K562 (cell line): ENCODE measurements at regions not wholly inside any gene's neighbourhood (a gene's known extent, or its start where the extent isn't known, plus 50 kb on each side); places are given as distances from the start of the nearest gene placed in this dataset.

Experiments used
- ATAC-seq: fragments of 200-7000 bp; cut with Tn5 transposase; 3 replicates; pipeline ENCODE4 v1.9.1; 2020; ENCODE audit warnings: moderate library complexity
- BruUV-seq: library from RNA; stranded (reverse); fragments of 400-500 nt; replicated peaks from 2 replicates; lab custom pipeline; 2021; lab: Mats Ljungman, UMichigan
- CTCF ChIA-PET: fragments of 300-600 bp; formaldehyde crosslinking; extraction: SDS; loops from one replicate; lab custom pipeline; 2021; ENCODE audit warnings: low intra/inter-chr PET ratio; lab: Yijun Ruan, JAX
- POLR2A ChIA-PET: fragments of 300-600, 350-650 bp; sonication (Branson Sonifier 250); formaldehyde crosslinking; extraction: SDS; loops from one replicate; lab custom pipeline; 2021; ENCODE audit warnings: antibody characterized with exemption, inconsistent platforms; lab: Yijun Ruan, JAX
- DNase-seq, 4 experiments: peaks; one replicate each; pipeline versions ENCODE4 v3.0.0 to v3.0.0-alpha.2; 2011 to 2018; ENCODE audit warnings: low spot score in 3 of 4, mixed read lengths in 3 of 4; ENCODE audit errors: extremely low read depth in 1 of 4
- FAIRE-seq: peaks from 2 replicates; lab custom pipeline; 2011; peaks lifted over from hg19 to GRCh38; lab: Jason Lieb, UNC
- H2AFZ ChIP-seq: 2 replicates; pipeline ENCODE4 v1.6.0; 2011; ENCODE audit warnings: low read depth, low read length, control low read depth, inconsistent platforms
- H3K27ac ChIP-seq: fragments of 200-600 bp; 3 replicates; pipeline ENCODE4 v1.8.0; 2011; ENCODE audit warnings: low read depth, mild to moderate bottlenecking, control low read depth, inconsistent platforms, low read length, moderate library complexity, mixed read lengths; ENCODE audit errors: extremely low read depth
- H3K27me3 ChIP-seq, 2 experiments: fragments of 300-600 bp in 1 of 2; 2 replicates in 1 of 2; 3 replicates in 1 of 2; pipeline versions ENCODE4 v1.6.0 to v1.8.0; 2011; ENCODE audit warnings: inconsistent platforms in 2 of 2, low read length in 2 of 2, mild to moderate bottlenecking in 1 of 2, mixed read lengths in 1 of 2, moderate library complexity in 1 of 2; ENCODE audit not compliant: control insufficient read depth in 2 of 2, insufficient read depth in 2 of 2
- H3K36me3 ChIP-seq: fragments of 300-600 bp; 3 replicates; pipeline ENCODE4 v1.8.0; 2011; ENCODE audit warnings: mild to moderate bottlenecking, low read length, inconsistent platforms; ENCODE audit not compliant: control insufficient read depth, insufficient read depth
- H3K4me1 ChIP-seq, 2 experiments: fragments of 200-600 bp in 1 of 2; replicated peaks in 1 of 2; 2 replicates in 1 of 2; 3 replicates in 1 of 2; pipeline versions ENCODE4 v1.5.1 to v1.8.0; 2011; ENCODE audit warnings: inconsistent platforms in 2 of 2, low read length in 2 of 2, mild to moderate bottlenecking in 1 of 2, mixed read lengths in 1 of 2, moderate library complexity in 1 of 2; ENCODE audit not compliant: control insufficient read depth in 2 of 2, insufficient read depth in 2 of 2
- H3K4me2 ChIP-seq: 2 replicates; pipeline ENCODE4 v1.6.1; 2011; ENCODE audit warnings: low read length, control low read depth, inconsistent platforms, mixed read lengths; ENCODE audit not compliant: insufficient read depth
- H3K4me3 ChIP-seq: fragments of 200-600 bp; sonication (generic), shearing (Covaris generic); 2 replicates; pipeline ENCODE4 v1.5.1; 2016; ENCODE audit warnings: control low read depth, inconsistent platforms
- H3K79me2 ChIP-seq: fragments of 200-600 bp; 3 replicates; pipeline ENCODE4 v1.8.0; 2011; ENCODE audit warnings: low read length, inconsistent platforms; ENCODE audit not compliant: control insufficient read depth, insufficient read depth
- H3K9ac ChIP-seq, 2 experiments: 2 replicates each; pipeline versions ENCODE4 v1.6.0 to v1.6.1; 2011; ENCODE audit warnings: low read depth in 2 of 2, low read length in 2 of 2, control low read depth in 1 of 2, inconsistent platforms in 1 of 2, mild to moderate bottlenecking in 1 of 2, mixed read lengths in 1 of 2; ENCODE audit not compliant: insufficient read depth in 1 of 2
- H3K9me1 ChIP-seq: one replicate; pipeline ENCODE4 v1.6.0; 2011; ENCODE audit warnings: inconsistent platforms, mild to moderate bottlenecking, low read length, moderate library complexity; ENCODE audit not compliant: control insufficient read depth, insufficient read depth
- H3K9me3 ChIP-seq: replicated peaks from 2 replicates; pipeline ENCODE4 v1.5.1; 2011; ENCODE audit warnings: low read depth, low read length, inconsistent platforms; ENCODE audit not compliant: control insufficient read depth, insufficient read depth
- H4K20me1 ChIP-seq: replicated peaks from 2 replicates; pipeline ENCODE4 v1.6.1; 2011; ENCODE audit warnings: low read length, inconsistent platforms, mixed read lengths; ENCODE audit not compliant: control insufficient read depth, insufficient read depth
- PKNOX1 ChIP-seq: fragments of 450-650 bp; IDR thresholded peaks from 2 replicates; pipeline ENCODE4 v1.6.1; 2016
- SMARCA5 ChIP-seq: fragments of 450-650 bp; IDR thresholded peaks from 2 replicates; pipeline ENCODE4 v1.6.1; 2016
- TCF7 ChIP-seq: sonication (generic); IDR thresholded peaks from 2 replicates; pipeline ENCODE4 v1.6.1; 2016; ENCODE audit warnings: antibody characterized with exemption, borderline replicate concordance
- WGBS: fragments of 100-300 bp; shearing (Covaris generic); methylation state at CpG from one replicate; pipeline ENCODE4 v1.1.6; 2016; ENCODE audit warnings: low coverage, mixed read lengths; ENCODE audit not compliant: insufficient coverage; ENCODE audit errors: missing lambda C conversion rate; 5-methylcytosine and 5-hydroxymethylcytosine counted together
- in situ Hi-C: fragments of 300-500 bp; cut with MboI; formaldehyde crosslinking; loops from 4 replicates; pipeline ENCODE4 v1.15.0; 2018; ENCODE audit warnings: inconsistent platforms, mixed read lengths
- intact Hi-C: fragments of 100-400 bp; cut with micrococcal nuclease; formaldehyde crosslinking; loops from 2 replicates; pipeline ENCODE4 v1.14.2; 2022
- TF ChIP-seq, protein P1 (sequence below), 2 experiments: IDR thresholded peaks in 1 of 2; conservative IDR thresholded peaks in 1 of 2; 2 replicates each; pipeline ENCODE4 v1.6.1; 2016; ENCODE audit warnings: low read depth in 2 of 2, mild to moderate bottlenecking in 1 of 2, missing compliant biosample characterization in 1 of 2, missing genetic modification characterization in 1 of 2, moderate library complexity in 1 of 2

GRCh38 chr5:135747824-135748223, 86.6 kb upstream of the SLC25A48 start (continued):
- TF ChIP-seq TCF7, result no peak

DNA sequence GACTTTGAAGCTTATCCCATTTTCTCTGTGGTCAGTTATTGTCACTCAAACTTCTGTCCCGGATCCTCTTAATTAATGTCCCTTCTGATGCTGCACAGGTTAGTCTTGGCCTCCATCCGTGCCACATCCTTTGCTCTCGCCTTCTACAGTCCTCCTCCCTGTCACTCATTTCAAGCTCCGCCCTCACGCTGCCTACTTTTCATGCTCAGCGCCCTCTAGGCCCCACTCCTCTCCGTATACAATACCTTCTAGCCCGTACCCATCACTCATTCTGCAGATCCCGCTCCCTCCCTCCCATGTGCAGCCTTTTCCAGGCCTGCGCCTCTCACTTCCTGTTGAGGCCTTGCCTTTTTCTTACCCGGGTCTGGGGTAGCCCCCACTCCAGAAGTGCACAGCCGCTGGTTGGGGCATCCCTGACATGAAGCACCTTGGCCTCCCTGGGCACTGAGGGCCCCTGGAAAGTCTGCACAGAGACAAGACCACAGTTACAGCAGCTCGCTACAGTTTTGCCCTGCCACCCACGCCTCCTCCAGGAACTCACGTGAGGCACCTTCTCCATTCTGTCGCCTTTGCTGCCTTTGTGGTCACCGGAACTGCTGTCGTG, 88.5 kb upstream of the SLC25A48 start:
- no TSS peak for BruUV-seq
- H3K27me3 ChIP-seq, result no peaks in the 10 kb centered on the region; a peak in 1 of 5 replicates
- POLR2A ChIA-PET, result no interaction called here
- H3K9ac ChIP-seq, result no peak overlapping the region
- H3K9me1 ChIP-seq, result no peaks in the 10 kb centered on the region
- no peaks in the 10 kb centered on the region for H3K9me3 ChIP-seq
- 6% methylated on average over 18 of the region's 18 CpGs for WGBS
- ATAC-seq, result peak; percentile 66
- CTCF ChIA-PET, result no interaction called here
- FAIRE-seq, result no peak
- H4K20me1 ChIP-seq, result no peaks in the 10 kb centered on the region
- H3K4me1 ChIP-seq, result no peaks in the 10 kb centered on the region; a peak in 1 of 5 replicates
- H3K27ac ChIP-seq, result no peak overlapping the region
- no peak overlapping the region for H3K4me3 ChIP-seq
- DNase-seq, result peak in 1 of 4 experiments; percentile 12
- TF ChIP-seq SMARCA5, result no peak
- TF ChIP-seq PKNOX1, result peak; percentile 91
- TF ChIP-seq, protein P1, sequence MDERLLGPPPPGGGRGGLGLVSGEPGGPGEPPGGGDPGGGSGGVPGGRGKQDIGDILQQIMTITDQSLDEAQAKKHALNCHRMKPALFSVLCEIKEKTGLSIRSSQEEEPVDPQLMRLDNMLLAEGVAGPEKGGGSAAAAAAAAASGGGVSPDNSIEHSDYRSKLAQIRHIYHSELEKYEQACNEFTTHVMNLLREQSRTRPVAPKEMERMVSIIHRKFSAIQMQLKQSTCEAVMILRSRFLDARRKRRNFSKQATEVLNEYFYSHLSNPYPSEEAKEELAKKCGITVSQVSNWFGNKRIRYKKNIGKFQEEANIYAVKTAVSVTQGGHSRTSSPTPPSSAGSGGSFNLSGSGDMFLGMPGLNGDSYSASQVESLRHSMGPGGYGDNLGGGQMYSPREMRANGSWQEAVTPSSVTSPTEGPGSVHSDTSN (CRISPR knock-in tag; IDR thresholded peaks at IDR 0.05; ENCODE audit: low read depth), result 0 out of 2 replicates have a peak, but pooled peaks have one; percentile 16
- TF ChIP-seq, protein P1 (tag; conservative IDR thresholded peaks at IDR 0.05; ENCODE audit: low read depth), result 0 out of 2 replicates have a peak, but pooled peaks have one; percentile 39
- in situ Hi-C loops, result no loop called here
- no peak overlapping the region for H2AFZ ChIP-seq
- intact Hi-C loops, result no loop called here
- no peaks in the 10 kb centered on the region for H3K79me2 ChIP-seq
- H3K4me2 ChIP-seq, result no peak overlapping the region
- no peaks in the 10 kb centered on the region for H3K36me3 ChIP-seq
